ENCODE measurements at regions not wholly inside any gene's neighbourhood (a gene's known extent, or its start where the extent isn't known, plus 50 kb on each side); places are given as distances from the start of the nearest gene placed in this dataset.

GRCh38 chr1:22279735-22280134 lies 136.8 kb upstream of the WNT4 start:
- TF ChIP-seq JUNB (CRISPR knock-in tag; IDR thresholded peaks at IDR 0.05; ENCODE audit: borderline replicate concordance) (no peak), GATAD2A (CRISPR knock-in tag; IDR thresholded peaks at IDR 0.05) (no peak), KDM5A (IDR thresholded peaks at IDR 0.05; ENCODE audit: borderline replicate concordance, low read length) (no peak), CTCF (CRISPR knock-in tag; IDR thresholded peaks at IDR 0.05) (no peak), TCF7L2 (IDR thresholded peaks at IDR 0.05; ENCODE audit: low read depth, low read length) (no peak), MAFK (conservative IDR thresholded peaks at IDR 0.05 in 1 of 2, IDR thresholded peaks at IDR 0.05 in 1 of 2; ENCODE audit: low read length in 2 of 2) (no peak), ERF (CRISPR knock-in tag; IDR thresholded peaks at IDR 0.05) (no peak), POLR2A (IDR thresholded peaks at IDR 0.05; ENCODE audit: insufficient read depth in 1 of 2, low read depth in 2 of 2, low read length in 2 of 2) (no peak)

Data from HepG2 (cell line).